Hepatocyte (in vitro differentiated cells): ENCODE measurements at regions not wholly inside any gene's neighbourhood (a gene's known extent, or its start where the extent isn't known, plus 50 kb on each side); places are given as distances from the start of the nearest gene placed in this dataset.

Experiments
- EZH2phosphoT487 ChIP-seq: fragments of 200-600 bp; sonication (generic); IDR thresholded peaks from one replicate; pipeline ENCODE4 v1.6.1; 2018; ENCODE audit warnings: antibody characterized with exemption, mild to moderate bottlenecking, low read depth, moderate library complexity; ENCODE audit not compliant: unreplicated experiment, severe bottlenecking
- TF ChIP-seq, protein P1 (sequence below): fragments of 200-600 bp; sonication (generic); IDR thresholded peaks from 2 replicates; pipeline ENCODE4 v1.5.1; 2016; ENCODE audit warnings: antibody characterized with exemption, mild to moderate bottlenecking; ENCODE audit not compliant: poor library complexity

DNA sequence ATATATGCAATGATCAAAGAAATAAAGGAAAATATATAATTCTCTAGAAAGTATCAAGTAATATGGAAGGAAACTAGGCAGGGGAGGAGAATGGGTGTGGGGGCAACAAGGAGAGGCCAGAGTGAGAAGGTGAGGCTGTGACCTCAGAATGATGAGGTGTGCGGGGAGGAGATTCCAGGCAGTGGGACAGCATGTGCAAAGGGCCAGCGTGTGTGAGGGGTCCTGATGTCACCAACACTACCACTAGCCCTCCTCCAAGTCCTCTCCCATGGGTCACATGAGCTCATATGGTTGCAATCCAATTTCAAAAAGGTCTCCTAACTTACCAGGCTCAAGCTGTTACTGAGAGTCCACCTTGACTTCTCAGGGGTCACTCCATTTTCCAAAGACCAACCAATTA, 463.9 kb downstream of the MN1 start:
- TF ChIP-seq, protein P1, sequence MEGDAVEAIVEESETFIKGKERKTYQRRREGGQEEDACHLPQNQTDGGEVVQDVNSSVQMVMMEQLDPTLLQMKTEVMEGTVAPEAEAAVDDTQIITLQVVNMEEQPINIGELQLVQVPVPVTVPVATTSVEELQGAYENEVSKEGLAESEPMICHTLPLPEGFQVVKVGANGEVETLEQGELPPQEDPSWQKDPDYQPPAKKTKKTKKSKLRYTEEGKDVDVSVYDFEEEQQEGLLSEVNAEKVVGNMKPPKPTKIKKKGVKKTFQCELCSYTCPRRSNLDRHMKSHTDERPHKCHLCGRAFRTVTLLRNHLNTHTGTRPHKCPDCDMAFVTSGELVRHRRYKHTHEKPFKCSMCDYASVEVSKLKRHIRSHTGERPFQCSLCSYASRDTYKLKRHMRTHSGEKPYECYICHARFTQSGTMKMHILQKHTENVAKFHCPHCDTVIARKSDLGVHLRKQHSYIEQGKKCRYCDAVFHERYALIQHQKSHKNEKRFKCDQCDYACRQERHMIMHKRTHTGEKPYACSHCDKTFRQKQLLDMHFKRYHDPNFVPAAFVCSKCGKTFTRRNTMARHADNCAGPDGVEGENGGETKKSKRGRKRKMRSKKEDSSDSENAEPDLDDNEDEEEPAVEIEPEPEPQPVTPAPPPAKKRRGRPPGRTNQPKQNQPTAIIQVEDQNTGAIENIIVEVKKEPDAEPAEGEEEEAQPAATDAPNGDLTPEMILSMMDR: no peak
- TF ChIP-seq EZH2phosphoT487: no peak
